ENCODE measurements at regions not wholly inside any gene's neighbourhood (a gene's known extent, or its start where the extent isn't known, plus 50 kb on each side); places are given as distances from the start of the nearest gene placed in this dataset.

DNA sequence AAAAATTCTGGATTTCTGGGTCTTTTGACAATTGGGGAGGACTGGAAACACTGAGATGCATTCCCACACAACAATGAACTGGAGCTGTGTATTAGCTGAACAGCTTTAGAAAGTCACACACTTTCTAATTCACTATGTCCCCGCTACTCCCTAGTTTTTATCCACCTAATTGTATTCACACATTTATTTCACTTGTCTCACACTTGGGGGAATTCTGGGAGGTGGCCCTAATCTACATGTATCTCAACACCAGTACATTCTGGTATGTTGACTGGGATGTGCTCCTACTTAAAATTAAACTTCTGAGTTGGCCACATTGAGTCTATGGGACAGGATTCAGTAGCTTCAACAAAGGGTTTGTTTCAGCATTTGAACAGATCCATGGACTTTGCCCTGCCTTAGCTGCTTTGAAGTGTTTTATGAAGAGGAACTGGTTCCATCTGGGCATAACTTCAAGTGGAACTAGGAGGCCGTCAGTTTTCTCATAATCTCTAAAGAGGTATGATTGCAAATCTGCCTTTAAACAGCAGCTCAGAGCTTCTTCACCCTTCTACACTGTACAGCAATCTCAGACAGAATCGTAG is 106.5 kb upstream of the CMC1 start:
- TF ChIP-seq, protein P1, sequence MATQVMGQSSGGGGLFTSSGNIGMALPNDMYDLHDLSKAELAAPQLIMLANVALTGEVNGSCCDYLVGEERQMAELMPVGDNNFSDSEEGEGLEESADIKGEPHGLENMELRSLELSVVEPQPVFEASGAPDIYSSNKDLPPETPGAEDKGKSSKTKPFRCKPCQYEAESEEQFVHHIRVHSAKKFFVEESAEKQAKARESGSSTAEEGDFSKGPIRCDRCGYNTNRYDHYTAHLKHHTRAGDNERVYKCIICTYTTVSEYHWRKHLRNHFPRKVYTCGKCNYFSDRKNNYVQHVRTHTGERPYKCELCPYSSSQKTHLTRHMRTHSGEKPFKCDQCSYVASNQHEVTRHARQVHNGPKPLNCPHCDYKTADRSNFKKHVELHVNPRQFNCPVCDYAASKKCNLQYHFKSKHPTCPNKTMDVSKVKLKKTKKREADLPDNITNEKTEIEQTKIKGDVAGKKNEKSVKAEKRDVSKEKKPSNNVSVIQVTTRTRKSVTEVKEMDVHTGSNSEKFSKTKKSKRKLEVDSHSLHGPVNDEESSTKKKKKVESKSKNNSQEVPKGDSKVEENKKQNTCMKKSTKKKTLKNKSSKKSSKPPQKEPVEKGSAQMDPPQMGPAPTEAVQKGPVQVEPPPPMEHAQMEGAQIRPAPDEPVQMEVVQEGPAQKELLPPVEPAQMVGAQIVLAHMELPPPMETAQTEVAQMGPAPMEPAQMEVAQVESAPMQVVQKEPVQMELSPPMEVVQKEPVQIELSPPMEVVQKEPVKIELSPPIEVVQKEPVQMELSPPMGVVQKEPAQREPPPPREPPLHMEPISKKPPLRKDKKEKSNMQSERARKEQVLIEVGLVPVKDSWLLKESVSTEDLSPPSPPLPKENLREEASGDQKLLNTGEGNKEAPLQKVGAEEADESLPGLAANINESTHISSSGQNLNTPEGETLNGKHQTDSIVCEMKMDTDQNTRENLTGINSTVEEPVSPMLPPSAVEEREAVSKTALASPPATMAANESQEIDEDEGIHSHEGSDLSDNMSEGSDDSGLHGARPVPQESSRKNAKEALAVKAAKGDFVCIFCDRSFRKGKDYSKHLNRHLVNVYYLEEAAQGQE (IDR thresholded peaks at IDR 0.05; ENCODE audit: borderline replicate concordance) = no peak
- TF ChIP-seq TAF1 (IDR thresholded peaks at IDR 0.05; ENCODE audit: low read depth) (no peak), SMC3 (conservative IDR thresholded peaks at IDR 0.05; ENCODE audit: poor library complexity) (no peak), EP300 (conservative IDR thresholded peaks at IDR 0.05; ENCODE audit: poor library complexity, severe bottlenecking) (no peak), POLR2AphosphoS5 (IDR thresholded peaks at IDR 0.05) (no peak), MXI1 (conservative IDR thresholded peaks at IDR 0.05; ENCODE audit: poor library complexity, severe bottlenecking) (no peak), RAD21 (conservative IDR thresholded peaks at IDR 0.05) (no peak), EZH2 (IDR thresholded peaks at IDR 0.05; ENCODE audit: borderline replicate concordance, insufficient read depth, low read length, poor library complexity, severe bottlenecking) (no peak)
- TF ChIP-seq, protein P2, sequence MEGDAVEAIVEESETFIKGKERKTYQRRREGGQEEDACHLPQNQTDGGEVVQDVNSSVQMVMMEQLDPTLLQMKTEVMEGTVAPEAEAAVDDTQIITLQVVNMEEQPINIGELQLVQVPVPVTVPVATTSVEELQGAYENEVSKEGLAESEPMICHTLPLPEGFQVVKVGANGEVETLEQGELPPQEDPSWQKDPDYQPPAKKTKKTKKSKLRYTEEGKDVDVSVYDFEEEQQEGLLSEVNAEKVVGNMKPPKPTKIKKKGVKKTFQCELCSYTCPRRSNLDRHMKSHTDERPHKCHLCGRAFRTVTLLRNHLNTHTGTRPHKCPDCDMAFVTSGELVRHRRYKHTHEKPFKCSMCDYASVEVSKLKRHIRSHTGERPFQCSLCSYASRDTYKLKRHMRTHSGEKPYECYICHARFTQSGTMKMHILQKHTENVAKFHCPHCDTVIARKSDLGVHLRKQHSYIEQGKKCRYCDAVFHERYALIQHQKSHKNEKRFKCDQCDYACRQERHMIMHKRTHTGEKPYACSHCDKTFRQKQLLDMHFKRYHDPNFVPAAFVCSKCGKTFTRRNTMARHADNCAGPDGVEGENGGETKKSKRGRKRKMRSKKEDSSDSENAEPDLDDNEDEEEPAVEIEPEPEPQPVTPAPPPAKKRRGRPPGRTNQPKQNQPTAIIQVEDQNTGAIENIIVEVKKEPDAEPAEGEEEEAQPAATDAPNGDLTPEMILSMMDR (IDR thresholded peaks at IDR 0.05; ENCODE audit: poor library complexity, severe bottlenecking) = no peak
- Histone ChIP-seq H3K9me2 (ENCODE audit: insufficient read depth, low read length) (no peaks in the 10 kb centered on the region), H3K9me3 (ENCODE audit: low read length) (no peaks in the 10 kb centered on the region), H3K4me3 (ENCODE audit: low read length) (no peak overlapping the region), H3K27ac (ENCODE audit: low read length) (no peak overlapping the region), H3K36me3 (ENCODE audit: insufficient read depth, low read length) (no peaks in the 10 kb centered on the region), H3K9ac (ENCODE audit: low read length) (no peak overlapping the region), H2AFZ (ENCODE audit: low read depth, low read length) (no peak overlapping the region), H4K20me1 (ENCODE audit: insufficient read depth) (no peaks in the 10 kb centered on the region), H3K4me2 (ENCODE audit: low read length) (no peak overlapping the region), H3K27me3 (ENCODE audit: insufficient read depth, low read depth, low read length) (no peaks in the 10 kb centered on the region), H3K79me2 (replicated peaks; ENCODE audit: insufficient read depth, low read length) (no peaks in the 10 kb centered on the region), H3F3A (ENCODE audit: insufficient read depth, low read length, poor library complexity, severe bottlenecking) (no peaks in the 10 kb centered on the region)

DNA sequence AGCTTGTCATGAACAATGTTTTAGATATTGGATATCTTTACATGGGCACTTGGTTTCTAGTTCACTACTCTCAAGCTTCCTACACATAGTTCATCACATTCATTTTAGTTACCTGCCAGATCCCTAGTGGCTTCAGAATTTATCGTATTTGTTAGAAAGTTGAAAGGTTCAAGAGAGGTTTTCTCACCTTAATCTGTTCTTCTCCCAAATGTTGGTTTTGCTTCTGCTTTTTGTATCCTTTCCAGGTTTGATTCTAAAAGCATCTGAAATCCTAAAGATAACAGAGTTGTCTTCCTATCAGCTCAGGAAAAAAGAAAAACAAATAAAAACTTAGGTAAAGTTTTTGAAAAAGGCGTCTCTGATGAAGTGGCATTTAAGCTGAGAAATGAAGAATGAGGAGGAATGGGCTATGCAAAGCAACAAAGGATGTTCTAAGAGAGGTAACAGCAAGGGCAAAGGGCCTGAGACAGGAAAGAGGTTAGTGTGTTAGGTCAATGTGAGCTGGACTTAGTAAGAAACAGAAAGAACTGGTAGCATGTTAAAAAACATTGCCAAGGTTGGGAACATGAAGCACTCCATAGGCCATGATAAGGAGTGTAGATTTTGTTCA is 104.7 kb upstream of the CMC1 start:
- Histone ChIP-seq H3K27ac (ENCODE audit: low read length) (no peak overlapping the region), H4K20me1 (ENCODE audit: insufficient read depth) (no peaks in the 10 kb centered on the region), H2AFZ (ENCODE audit: low read depth, low read length) (no peak overlapping the region), H3K9me3 (ENCODE audit: low read length) (no peaks in the 10 kb centered on the region), H3K9ac (ENCODE audit: low read length) (no peak overlapping the region), H3K36me3 (ENCODE audit: insufficient read depth, low read length) (no peaks in the 10 kb centered on the region), H3K4me2 (ENCODE audit: low read length) (no peak overlapping the region), H3K4me3 (ENCODE audit: low read length) (no peak overlapping the region), H3K27me3 (ENCODE audit: insufficient read depth, low read depth, low read length) (no peaks in the 10 kb centered on the region), H3K79me2 (replicated peaks; ENCODE audit: insufficient read depth, low read length) (no peaks in the 10 kb centered on the region), H3K9me2 (ENCODE audit: insufficient read depth, low read length) (no peaks in the 10 kb centered on the region), H3F3A (ENCODE audit: insufficient read depth, low read length, poor library complexity, severe bottlenecking) (no peaks in the 10 kb centered on the region)
- TF ChIP-seq, protein P1 (IDR thresholded peaks at IDR 0.05; ENCODE audit: borderline replicate concordance) = no peak
